ENCODE measurements at regions not wholly inside any gene's neighbourhood (a gene's known extent, or its start where the extent isn't known, plus 50 kb on each side); places are given as distances from the start of the nearest gene placed in this dataset.

DNA sequence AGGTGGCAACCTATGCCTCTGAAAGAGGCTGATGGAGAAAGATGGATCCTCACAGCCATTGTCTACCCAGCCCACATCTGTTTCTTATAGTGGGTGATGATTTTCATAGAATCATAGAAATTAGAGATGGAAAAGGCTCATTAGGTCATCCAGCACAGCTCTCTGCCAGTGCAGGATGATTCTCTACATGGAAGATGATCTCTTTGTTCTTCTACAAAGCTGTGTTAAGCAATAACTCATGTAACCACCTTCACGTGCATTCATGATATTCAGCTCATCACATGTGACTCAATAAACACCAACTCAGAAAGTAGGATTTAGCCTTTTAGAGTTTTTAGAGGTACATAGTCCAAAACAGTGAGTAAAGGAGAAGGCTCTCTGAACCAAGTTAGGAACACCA is 539.4 kb upstream of the ID2 start:
- TF ChIP-seq, protein P1, sequence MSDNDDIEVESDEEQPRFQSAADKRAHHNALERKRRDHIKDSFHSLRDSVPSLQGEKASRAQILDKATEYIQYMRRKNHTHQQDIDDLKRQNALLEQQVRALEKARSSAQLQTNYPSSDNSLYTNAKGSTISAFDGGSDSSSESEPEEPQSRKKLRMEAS (IDR thresholded peaks at IDR 0.05): no peak
- TF ChIP-seq, protein P2, sequence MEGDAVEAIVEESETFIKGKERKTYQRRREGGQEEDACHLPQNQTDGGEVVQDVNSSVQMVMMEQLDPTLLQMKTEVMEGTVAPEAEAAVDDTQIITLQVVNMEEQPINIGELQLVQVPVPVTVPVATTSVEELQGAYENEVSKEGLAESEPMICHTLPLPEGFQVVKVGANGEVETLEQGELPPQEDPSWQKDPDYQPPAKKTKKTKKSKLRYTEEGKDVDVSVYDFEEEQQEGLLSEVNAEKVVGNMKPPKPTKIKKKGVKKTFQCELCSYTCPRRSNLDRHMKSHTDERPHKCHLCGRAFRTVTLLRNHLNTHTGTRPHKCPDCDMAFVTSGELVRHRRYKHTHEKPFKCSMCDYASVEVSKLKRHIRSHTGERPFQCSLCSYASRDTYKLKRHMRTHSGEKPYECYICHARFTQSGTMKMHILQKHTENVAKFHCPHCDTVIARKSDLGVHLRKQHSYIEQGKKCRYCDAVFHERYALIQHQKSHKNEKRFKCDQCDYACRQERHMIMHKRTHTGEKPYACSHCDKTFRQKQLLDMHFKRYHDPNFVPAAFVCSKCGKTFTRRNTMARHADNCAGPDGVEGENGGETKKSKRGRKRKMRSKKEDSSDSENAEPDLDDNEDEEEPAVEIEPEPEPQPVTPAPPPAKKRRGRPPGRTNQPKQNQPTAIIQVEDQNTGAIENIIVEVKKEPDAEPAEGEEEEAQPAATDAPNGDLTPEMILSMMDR (IDR thresholded peaks at IDR 0.05; ENCODE audit: low read depth, low read length, missing input control): no peak
- no peak for TF ChIP-seq RAD21 (IDR thresholded peaks at IDR 0.05)
- no peak for TF ChIP-seq GABPA (IDR thresholded peaks at IDR 0.05 in 1 of 2, conservative IDR thresholded peaks at IDR 0.05 in 1 of 2)
- no peak for TF ChIP-seq JUND (IDR thresholded peaks at IDR 0.05)
- TF ChIP-seq FOXA1 (IDR thresholded peaks at IDR 0.05): no peak
